Vagina (tissue), 2 donors: ENCODE measurements at regions not wholly inside any gene's neighbourhood (a gene's known extent, or its start where the extent isn't known, plus 50 kb on each side); places are given as distances from the start of the nearest gene placed in this dataset.

Experiments used
- POLR2AphosphoS5 ChIP-seq, 2 donors: sonication (generic); formaldehyde crosslinking; IDR thresholded peaks; one replicate each; pipeline ENCODE4 v1.9.0; 2017; ENCODE audit warnings: antibody characterized with exemption in 2 of 2, mild to moderate bottlenecking in 2 of 2, low read depth in 1 of 2; ENCODE audit not compliant: insufficient read depth in 1 of 2
- TF ChIP-seq, protein P1 (sequence below), 3 experiments: fragments of 450-650 bp in 2 of 3; fragments of 200-600 bp in 1 of 3; sonication (generic) in 1 of 3; IDR thresholded peaks; one replicate each; pipeline ENCODE4 v1.5.1; 2017 to 2019; ENCODE audit warnings: antibody characterized with exemption in 3 of 3, mild to moderate bottlenecking in 2 of 3, moderate library complexity in 2 of 3

DNA sequence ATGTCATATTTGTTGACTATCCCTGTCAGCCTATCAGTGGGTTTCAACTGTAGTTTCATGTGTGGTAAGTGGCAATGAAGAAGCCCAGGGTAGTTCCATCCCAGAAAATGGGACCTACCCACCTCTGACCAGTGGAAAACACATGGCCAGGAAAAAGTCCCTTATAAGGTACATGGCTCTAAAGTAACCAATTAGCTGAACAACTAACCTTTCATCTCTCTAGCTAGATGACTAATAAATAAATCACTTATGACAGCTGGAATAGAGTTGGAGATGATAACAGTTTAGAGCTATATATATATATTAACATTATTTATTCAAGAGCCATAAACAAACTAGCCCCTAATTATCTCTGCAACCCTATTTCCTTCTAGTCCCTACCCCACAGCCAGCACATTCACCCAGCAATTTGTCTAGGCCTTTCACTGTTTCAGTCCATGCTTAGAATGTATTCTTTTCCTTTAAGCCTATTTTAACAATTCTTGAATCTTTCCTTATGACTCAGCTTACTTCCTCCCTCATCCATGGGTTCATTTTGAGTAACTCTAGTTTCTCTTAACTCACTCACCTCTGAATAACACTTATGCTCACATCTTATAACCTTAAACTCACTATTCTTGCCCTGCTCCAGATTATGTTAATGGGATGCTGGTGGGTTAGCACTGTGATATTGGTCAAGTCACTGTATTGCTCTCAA is 83.7 kb downstream of the TNFSF18 start:
- TF ChIP-seq, protein P1, sequence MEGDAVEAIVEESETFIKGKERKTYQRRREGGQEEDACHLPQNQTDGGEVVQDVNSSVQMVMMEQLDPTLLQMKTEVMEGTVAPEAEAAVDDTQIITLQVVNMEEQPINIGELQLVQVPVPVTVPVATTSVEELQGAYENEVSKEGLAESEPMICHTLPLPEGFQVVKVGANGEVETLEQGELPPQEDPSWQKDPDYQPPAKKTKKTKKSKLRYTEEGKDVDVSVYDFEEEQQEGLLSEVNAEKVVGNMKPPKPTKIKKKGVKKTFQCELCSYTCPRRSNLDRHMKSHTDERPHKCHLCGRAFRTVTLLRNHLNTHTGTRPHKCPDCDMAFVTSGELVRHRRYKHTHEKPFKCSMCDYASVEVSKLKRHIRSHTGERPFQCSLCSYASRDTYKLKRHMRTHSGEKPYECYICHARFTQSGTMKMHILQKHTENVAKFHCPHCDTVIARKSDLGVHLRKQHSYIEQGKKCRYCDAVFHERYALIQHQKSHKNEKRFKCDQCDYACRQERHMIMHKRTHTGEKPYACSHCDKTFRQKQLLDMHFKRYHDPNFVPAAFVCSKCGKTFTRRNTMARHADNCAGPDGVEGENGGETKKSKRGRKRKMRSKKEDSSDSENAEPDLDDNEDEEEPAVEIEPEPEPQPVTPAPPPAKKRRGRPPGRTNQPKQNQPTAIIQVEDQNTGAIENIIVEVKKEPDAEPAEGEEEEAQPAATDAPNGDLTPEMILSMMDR (IDR thresholded peaks at IDR 0.05), result no peak
- TF ChIP-seq POLR2AphosphoS5 (IDR thresholded peaks at IDR 0.05; ENCODE audit: insufficient read depth in 1 of 2, low read depth in 1 of 2), result no peak
